ENCODE measurements at regions not wholly inside any gene's neighbourhood (a gene's known extent, or its start where the extent isn't known, plus 50 kb on each side); places are given as distances from the start of the nearest gene placed in this dataset.
A peak's percentile ranks its signal among the peaks of the same experiment; 100 is the strongest.

DNA sequence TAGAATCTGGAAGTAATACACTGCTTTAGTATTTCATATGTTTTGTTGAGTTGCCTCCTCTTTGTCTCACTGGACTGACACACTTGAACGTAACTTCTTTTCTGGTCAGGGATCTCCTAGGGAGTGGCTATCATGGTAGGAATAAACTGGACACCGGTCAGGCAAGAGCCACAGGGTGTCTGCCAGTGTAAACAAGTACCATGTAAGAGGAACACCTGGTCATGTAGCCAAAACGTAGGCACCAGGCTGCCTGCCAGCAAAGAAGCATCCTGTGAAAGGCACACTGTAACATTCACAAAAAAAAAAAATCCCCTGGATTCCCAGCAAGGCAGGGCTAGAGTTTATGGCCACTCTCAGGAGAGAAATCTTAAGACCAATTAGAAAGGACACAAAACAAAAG is 372.8 kb upstream of the RND3 start:
- Histone ChIP-seq H4K5ac (ENCODE audit: insufficient read length, low read depth, low read length) (no peak overlapping the region), H3K9me3 (ENCODE audit: control insufficient read depth, low read depth, low read length) (peaks cover 19% of the 10 kb centered on the region), H3K23me2 (ENCODE audit: insufficient read length, low read depth, low read length, poor library complexity, severe bottlenecking) (no peaks in the 10 kb centered on the region), H2BK15ac (ENCODE audit: low read depth, low read length) (no peak overlapping the region), H4K91ac (ENCODE audit: insufficient read length, low read depth, low read length) (no peak overlapping the region), H3K27me3 (ENCODE audit: insufficient read depth, low read length) (no peaks in the 10 kb centered on the region), H4K8ac (replicated peaks; ENCODE audit: insufficient read length, low read depth, low read length) (no peak overlapping the region), H3K9ac (ENCODE audit: extremely low read depth, insufficient read length, low read length) (no peak overlapping the region), H4K20me1 (ENCODE audit: control insufficient read depth, insufficient read depth, insufficient read length) (no peaks in the 10 kb centered on the region), H2AFZ (ENCODE audit: low read length) (no peak overlapping the region), H3K79me1 (ENCODE audit: insufficient read depth, low read depth, low read length, poor library complexity, severe bottlenecking) (no peaks in the 10 kb centered on the region), H2AK5ac (ENCODE audit: insufficient read length, low read length) (no peak overlapping the region), H2BK20ac (ENCODE audit: low read depth, low read length, poor library complexity, severe bottlenecking) (no peak overlapping the region), H3K4me2 (ENCODE audit: insufficient read depth, insufficient read length, low read length) (no peak overlapping the region), H3K79me2 (ENCODE audit: insufficient read depth, low read length) (no peaks in the 10 kb centered on the region), H2BK5ac (ENCODE audit: insufficient read length, low read length) (no peak overlapping the region), H3K56ac (ENCODE audit: insufficient read length, low read depth, low read length) (no peak overlapping the region), H3K27ac (ENCODE audit: insufficient read length, low read depth, low read length) (no peak overlapping the region), H2BK12ac (ENCODE audit: insufficient read length, low read depth, low read length) (peak overlapping the region; percentile 45), H3T11ph (ENCODE audit: low read length) (no peak overlapping the region), H3K4ac (ENCODE audit: low read depth, low read length) (no peak overlapping the region), H3K14ac (ENCODE audit: insufficient read depth, low read length) (no peak overlapping the region), H3K23ac (ENCODE audit: insufficient read length, low read depth, low read length) (no peak overlapping the region), H2BK120ac (ENCODE audit: low read depth, low read length, poor library complexity, severe bottlenecking) (no peak overlapping the region), H3K18ac (ENCODE audit: insufficient read length, low read depth, low read length) (no peak overlapping the region), H3K4me1 (ENCODE audit: insufficient read depth, low read length) (peaks cover 5% of the 10 kb centered on the region; the same call in 1 of the 2 replicates)
- Mint-ChIP-seq H3K27ac (peak overlapping the region; percentile 28 to 45 (median 32); a peak in 5 of 7 replicates), H3K27me3 (ENCODE audit: low read depth) (no peaks in the 10 kb centered on the region), H3K4me1 (peaks cover 23% of the 10 kb centered on the region in 2 experiments), H3K36me3 (ENCODE audit: insufficient read depth in 1 of 3, low read depth in 3 of 3) (peaks cover 27 to 39% (median 34%) of the 10 kb centered on the region in 3 experiments), H3K9me3 (peaks cover 33 to 54% of the 10 kb centered on the region in 2 experiments), H3K4me3 (no peak overlapping the region; a peak in 1 of 5 replicates)
- no peak for DNase-seq
- no CpG with 5 or more reads among the region's 3 CpGs for WGBS (ENCODE audit: extremely low coverage, insufficient read length, low lambda C conversion rate)
- TF ChIP-seq, protein P1, sequence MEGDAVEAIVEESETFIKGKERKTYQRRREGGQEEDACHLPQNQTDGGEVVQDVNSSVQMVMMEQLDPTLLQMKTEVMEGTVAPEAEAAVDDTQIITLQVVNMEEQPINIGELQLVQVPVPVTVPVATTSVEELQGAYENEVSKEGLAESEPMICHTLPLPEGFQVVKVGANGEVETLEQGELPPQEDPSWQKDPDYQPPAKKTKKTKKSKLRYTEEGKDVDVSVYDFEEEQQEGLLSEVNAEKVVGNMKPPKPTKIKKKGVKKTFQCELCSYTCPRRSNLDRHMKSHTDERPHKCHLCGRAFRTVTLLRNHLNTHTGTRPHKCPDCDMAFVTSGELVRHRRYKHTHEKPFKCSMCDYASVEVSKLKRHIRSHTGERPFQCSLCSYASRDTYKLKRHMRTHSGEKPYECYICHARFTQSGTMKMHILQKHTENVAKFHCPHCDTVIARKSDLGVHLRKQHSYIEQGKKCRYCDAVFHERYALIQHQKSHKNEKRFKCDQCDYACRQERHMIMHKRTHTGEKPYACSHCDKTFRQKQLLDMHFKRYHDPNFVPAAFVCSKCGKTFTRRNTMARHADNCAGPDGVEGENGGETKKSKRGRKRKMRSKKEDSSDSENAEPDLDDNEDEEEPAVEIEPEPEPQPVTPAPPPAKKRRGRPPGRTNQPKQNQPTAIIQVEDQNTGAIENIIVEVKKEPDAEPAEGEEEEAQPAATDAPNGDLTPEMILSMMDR (conservative IDR thresholded peaks at IDR 0.05), result no peak

Data from H9 (cell line).